GM12891 (cell line): ENCODE measurements at regions not wholly inside any gene's neighbourhood (a gene's known extent, or its start where the extent isn't known, plus 50 kb on each side); places are given as distances from the start of the nearest gene placed in this dataset.

Experiments
- DNase-seq: peaks from one replicate; pipeline ENCODE4 v3.0.0; 2011; ENCODE audit warnings: low spot score; ENCODE audit not compliant: insufficient read length
- FAIRE-seq: peaks from 2 replicates; lab custom pipeline; 2011; peaks lifted over from hg19 to GRCh38; lab: Jason Lieb, UNC
- PAX5 ChIP-seq: IDR thresholded peaks from 2 replicates; pipeline ENCODE4 v1.6.1; 2011; ENCODE audit warnings: low read length, moderate library complexity, mild to moderate bottlenecking; ENCODE audit not compliant: insufficient read depth, severe bottlenecking
- POLR2A ChIP-seq: IDR thresholded peaks from 2 replicates; pipeline ENCODE4 v1.6.1; 2011; ENCODE audit warnings: low read depth, low read length, control low read depth
- POLR2AphosphoS5 ChIP-seq: IDR thresholded peaks from 2 replicates; pipeline ENCODE4 v1.6.1; 2011; ENCODE audit warnings: low read depth, low read length, control low read depth
- POU2F2 ChIP-seq: IDR thresholded peaks from 2 replicates; pipeline ENCODE4 v1.6.1; 2011; ENCODE audit warnings: low read depth, mild to moderate bottlenecking, control low read depth, low read length, moderate library complexity
- SPI1 ChIP-seq: IDR thresholded peaks from 2 replicates; pipeline ENCODE4 v1.6.1; 2011; ENCODE audit warnings: low read depth, low read length, control low read depth
- TAF1 ChIP-seq: IDR thresholded peaks from 2 replicates; pipeline ENCODE4 v1.6.1; 2011; ENCODE audit warnings: low read depth, low read length, control low read depth

- no peak for FAIRE-seq
- TF ChIP-seq POLR2A (no peak), POLR2AphosphoS5 (no peak), SPI1 (no peak), TAF1 (no peak), POU2F2 (no peak)
- DNase-seq, result no peak
Observed at GRCh38 chr18:40670668-40671375, 1284.2 kb upstream of the PIK3C3 start.

GRCh38 chr18:40662898-40663437, 1292.1 kb upstream of the PIK3C3 start:
- DNase-seq (no peak), FAIRE-seq (no peak)
- no peak for TF ChIP-seq POLR2AphosphoS5
- TF ChIP-seq PAX5, result no peak
- TF ChIP-seq POLR2A, result no peak
- TF ChIP-seq SPI1, result no peak
- no peak for TF ChIP-seq POU2F2
- no peak for TF ChIP-seq TAF1

- TF ChIP-seq SPI1 (no peak), TAF1 (no peak), PAX5 (no peak), POLR2AphosphoS5 (no peak), POU2F2 (no peak), POLR2A (no peak)
- no peak for DNase-seq
- FAIRE-seq, result no peak
Observed at GRCh38 chr18:40653682-40654081, 1301.4 kb upstream of the PIK3C3 start.

DNA sequence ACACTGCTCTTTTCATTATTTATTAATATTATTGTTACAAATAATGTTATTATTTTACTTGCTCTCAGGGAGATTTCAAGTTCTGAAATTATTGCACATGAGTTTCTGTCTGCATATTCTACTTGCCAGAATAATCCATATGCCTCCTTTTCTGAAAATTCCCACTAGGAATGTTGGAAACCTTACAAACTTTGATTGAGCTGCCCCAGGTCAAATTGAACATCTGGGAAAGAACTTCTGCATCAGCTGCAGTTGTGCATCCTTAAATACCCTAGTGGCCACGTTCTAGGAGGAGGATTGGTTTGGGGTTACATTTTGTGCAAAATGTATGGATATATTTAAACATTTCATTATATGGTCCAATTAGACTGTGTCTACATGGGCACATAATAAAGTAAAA, 1302.7 kb upstream of the PIK3C3 start:
- DNase-seq, result no peak
- TF ChIP-seq POLR2A (no peak), POLR2AphosphoS5 (no peak), TAF1 (no peak), PAX5 (no peak), SPI1 (no peak), POU2F2 (no peak)
- FAIRE-seq, result no peak

DNA sequence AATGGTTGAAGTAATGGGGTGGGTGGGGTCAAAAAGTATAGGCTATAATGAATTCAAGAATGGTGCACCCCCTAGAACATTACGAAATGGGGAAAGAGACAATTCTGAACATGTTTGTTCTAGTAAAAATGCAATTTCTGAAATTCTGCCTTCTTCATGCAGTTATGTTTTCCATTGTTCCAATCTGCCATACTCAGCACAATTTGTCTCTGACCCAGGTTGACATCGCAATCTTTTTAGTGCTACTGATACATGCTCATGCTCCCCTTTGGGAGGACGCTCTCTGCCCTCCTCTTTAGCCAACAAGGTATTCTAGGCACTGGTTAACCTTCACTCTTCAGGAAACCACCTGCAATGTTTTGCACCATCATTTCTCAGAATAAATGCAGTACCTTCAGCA, 1303.9 kb upstream of the PIK3C3 start:
- TF ChIP-seq SPI1 (no peak), POU2F2 (no peak), PAX5 (no peak), TAF1 (no peak), POLR2A (no peak), POLR2AphosphoS5 (no peak)
- FAIRE-seq (no peak), DNase-seq (no peak)

GRCh38 chr18:40642692-40643229, 1312.3 kb upstream of the PIK3C3 start:
- FAIRE-seq (no peak), DNase-seq (no peak)
- TF ChIP-seq PAX5 (no peak), TAF1 (no peak), POLR2AphosphoS5 (no peak), POLR2A (no peak), POU2F2 (no peak), SPI1 (no peak)

DNA sequence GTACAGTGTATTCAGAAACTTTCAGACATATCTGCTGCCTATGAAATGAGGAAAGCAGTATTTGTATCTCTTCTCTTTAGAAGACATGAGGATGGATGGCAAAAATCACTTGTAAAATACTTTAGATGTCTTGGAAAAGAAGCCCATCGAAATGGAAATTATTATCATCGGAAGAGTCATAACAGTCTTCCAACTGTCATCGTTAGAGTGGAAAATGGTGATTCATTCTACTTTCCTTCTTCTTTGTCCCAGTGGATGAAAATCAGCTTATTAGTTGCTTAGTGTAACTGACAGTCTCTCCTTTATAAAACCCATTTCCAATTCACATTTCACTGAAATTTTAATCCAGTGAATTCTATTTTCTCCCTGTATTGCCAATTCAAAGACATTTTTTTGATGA, 1323.7 kb upstream of the PIK3C3 start:
- TF ChIP-seq POLR2A (no peak), PAX5 (no peak), SPI1 (no peak), POLR2AphosphoS5 (no peak), POU2F2 (no peak), TAF1 (no peak)
- DNase-seq (no peak), FAIRE-seq (no peak)

GRCh38 chr18:40630496-40630895, 1324.5 kb upstream of the PIK3C3 start:
- no peak for DNase-seq
- no peak for FAIRE-seq
- TF ChIP-seq POLR2A, result no peak
- TF ChIP-seq POLR2AphosphoS5, result no peak
- TF ChIP-seq SPI1, result no peak
- no peak for TF ChIP-seq POU2F2
- TF ChIP-seq TAF1, result no peak
- no peak for TF ChIP-seq PAX5

DNA sequence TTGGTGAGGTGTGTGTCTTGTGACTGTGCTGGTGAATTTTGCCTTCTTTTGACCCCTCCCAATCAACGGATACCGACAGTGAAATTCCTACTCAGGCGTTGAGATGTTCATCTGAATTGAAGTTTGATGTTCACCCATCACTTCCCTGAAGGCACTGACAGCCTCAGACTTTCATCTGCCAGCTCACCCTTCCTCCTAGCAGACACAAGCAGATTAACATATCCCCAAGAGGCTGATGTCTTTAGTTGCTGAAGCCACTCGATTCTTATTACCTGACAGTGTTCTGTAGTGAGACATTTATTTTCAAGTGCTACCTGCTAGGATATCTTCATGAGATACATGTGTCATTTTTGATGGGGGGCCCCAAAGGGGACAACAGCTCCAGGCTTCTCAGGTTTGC, 1330.1 kb upstream of the PIK3C3 start:
- FAIRE-seq, result no peak
- TF ChIP-seq SPI1 (no peak), POLR2AphosphoS5 (no peak), PAX5 (no peak)
- DNase-seq, result no peak

DNA sequence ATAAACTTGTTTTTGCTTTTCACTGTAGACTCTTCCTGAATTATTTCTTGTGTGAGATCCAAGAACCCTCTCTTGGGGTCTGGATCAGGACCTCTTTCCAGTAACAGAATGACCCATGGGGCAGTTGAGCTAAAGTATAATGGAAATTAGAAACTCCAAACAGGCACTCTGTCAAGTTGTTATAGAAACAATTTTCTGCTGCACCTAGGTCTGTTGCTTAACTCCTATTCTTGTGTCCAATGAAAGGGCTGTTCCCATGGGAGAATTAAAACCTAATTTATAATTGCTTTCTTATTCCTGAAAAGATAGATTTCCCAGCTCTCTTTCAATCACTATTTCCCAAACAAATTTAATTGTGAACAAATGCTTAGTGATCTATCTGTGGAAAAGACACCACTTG, 1341.3 kb upstream of the PIK3C3 start:
- DNase-seq, result no peak
- TF ChIP-seq POLR2A (no peak), PAX5 (no peak), POLR2AphosphoS5 (no peak), POU2F2 (no peak), SPI1 (no peak), TAF1 (no peak)
- FAIRE-seq, result no peak
